ENCODE measurements at regions not wholly inside any gene's neighbourhood (a gene's known extent, or its start where the extent isn't known, plus 50 kb on each side); places are given as distances from the start of the nearest gene placed in this dataset.

DNA sequence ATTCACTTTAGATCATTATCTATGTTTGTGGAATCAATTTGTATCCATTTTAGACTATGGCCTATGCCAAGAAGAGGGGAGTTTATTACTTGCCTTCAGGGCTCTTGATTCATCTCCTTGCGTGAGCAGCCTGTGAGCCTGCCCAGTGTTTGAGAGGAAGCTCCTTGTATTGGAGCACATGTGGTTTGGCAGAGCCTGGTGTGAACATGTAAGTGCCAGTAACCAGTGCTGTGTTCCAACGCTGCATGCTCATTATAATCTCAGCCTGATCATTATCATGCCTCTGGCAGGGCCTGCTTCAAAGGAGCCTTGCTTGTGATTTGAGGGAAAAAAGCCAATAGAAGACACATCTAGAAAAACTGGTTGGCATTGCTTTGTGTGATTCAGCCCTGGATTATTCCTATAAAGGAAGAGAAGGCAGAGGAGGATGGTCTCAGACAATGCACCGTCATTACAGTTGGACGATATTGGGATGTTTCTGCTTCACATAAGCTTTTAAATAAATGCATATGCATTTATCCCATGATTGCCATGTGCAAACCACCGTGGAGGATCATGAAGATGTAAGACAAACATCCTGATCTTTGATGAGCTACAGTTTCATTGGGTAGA lies 203.4 kb upstream of the AHR start:
- Histone ChIP-seq H4K20me1 (ENCODE audit: insufficient read depth) (no peaks in the 10 kb centered on the region), H2AFZ (ENCODE audit: low read depth) (no peak overlapping the region), H3K9ac (no peak overlapping the region), H3K4me1 (ENCODE audit: low read depth, poor library complexity, severe bottlenecking) (no peaks in the 10 kb centered on the region), H3K27ac (no peak overlapping the region), H3K4me3 (IDR thresholded peaks at IDR 0.05; ENCODE audit: insufficient read depth, low read depth, low read length) (no peak overlapping the region), H3K4me2 (no peak overlapping the region), H3K27me3 (ENCODE audit: insufficient read depth, low read depth) (no peaks in the 10 kb centered on the region), H3K79me2 (ENCODE audit: insufficient read depth, low read depth) (no peaks in the 10 kb centered on the region), H3K36me3 (ENCODE audit: insufficient read depth) (no peaks in the 10 kb centered on the region)
- TF ChIP-seq, protein P1, sequence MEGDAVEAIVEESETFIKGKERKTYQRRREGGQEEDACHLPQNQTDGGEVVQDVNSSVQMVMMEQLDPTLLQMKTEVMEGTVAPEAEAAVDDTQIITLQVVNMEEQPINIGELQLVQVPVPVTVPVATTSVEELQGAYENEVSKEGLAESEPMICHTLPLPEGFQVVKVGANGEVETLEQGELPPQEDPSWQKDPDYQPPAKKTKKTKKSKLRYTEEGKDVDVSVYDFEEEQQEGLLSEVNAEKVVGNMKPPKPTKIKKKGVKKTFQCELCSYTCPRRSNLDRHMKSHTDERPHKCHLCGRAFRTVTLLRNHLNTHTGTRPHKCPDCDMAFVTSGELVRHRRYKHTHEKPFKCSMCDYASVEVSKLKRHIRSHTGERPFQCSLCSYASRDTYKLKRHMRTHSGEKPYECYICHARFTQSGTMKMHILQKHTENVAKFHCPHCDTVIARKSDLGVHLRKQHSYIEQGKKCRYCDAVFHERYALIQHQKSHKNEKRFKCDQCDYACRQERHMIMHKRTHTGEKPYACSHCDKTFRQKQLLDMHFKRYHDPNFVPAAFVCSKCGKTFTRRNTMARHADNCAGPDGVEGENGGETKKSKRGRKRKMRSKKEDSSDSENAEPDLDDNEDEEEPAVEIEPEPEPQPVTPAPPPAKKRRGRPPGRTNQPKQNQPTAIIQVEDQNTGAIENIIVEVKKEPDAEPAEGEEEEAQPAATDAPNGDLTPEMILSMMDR (conservative IDR thresholded peaks at IDR 0.05; ENCODE audit: low read depth, low read length) = no peak

DNA sequence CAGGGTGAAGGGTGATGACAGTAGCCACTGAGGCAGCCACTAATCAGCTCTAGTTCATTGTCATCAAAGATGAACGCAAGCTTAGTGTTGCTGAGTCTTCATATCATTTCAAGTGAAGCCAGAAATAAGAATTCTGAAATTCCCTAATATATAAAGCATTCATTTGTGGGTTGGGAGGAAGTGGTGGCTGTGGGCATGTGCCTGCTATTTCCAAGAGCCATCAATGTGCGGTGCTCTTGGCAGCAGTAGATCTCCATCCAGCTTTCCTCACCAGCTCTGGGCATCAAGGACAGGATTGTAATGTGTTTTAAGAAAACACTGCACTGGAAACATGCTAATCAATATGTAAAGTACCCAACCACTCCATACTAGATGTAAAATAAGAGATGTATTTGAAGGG lies 202.5 kb upstream of the AHR start:
- no peaks in the 10 kb centered on the region for H3K79me2 ChIP-seq (ENCODE audit: insufficient read depth, low read depth)
- TF ChIP-seq, protein P1 (conservative IDR thresholded peaks at IDR 0.05; ENCODE audit: low read depth, low read length) = no peak
- H3K4me3 ChIP-seq (IDR thresholded peaks at IDR 0.05; ENCODE audit: insufficient read depth, low read depth, low read length) = no peak overlapping the region
- no peaks in the 10 kb centered on the region for H3K4me1 ChIP-seq (ENCODE audit: low read depth, poor library complexity, severe bottlenecking)
- no peak overlapping the region for H3K9ac ChIP-seq
- H3K36me3 ChIP-seq (ENCODE audit: insufficient read depth) = no peaks in the 10 kb centered on the region
- no peak overlapping the region for H3K27ac ChIP-seq
- no peaks in the 10 kb centered on the region for H4K20me1 ChIP-seq (ENCODE audit: insufficient read depth)
- H3K27me3 ChIP-seq (ENCODE audit: insufficient read depth, low read depth) = no peaks in the 10 kb centered on the region
- H2AFZ ChIP-seq (ENCODE audit: low read depth) = no peak overlapping the region
- H3K4me2 ChIP-seq = no peak overlapping the region

DNA sequence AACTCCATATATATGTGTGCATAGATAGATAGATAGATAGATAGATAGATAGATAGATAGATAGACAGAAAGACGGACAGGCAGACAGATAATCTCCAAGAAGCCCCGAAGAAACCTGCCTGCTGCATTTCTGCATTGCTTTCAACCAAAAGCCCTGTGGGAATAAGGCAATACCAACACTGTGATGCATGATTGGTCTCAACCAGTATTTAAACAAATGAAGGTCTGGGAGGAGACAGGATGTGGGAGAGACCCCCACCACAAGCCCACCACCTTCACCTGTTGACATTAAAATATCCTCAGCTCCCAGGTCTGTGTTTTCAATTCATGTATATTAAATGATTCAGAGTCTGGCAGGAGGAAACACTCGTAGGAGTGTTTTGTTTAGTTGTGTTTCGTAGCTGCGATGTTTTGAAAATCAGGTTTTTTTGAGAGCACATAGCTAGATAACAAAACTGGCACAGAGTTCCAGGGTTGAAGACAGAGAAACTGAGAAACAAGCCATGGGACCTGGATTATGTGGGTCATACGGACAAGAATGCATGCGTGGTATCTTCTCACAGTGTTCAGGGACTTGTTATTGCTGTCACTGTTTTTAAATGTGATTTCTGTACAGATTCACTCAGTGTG lies 200.7 kb upstream of the AHR start:
- no peak overlapping the region for H3K27ac ChIP-seq
- no peaks in the 10 kb centered on the region for H3K4me1 ChIP-seq (ENCODE audit: low read depth, poor library complexity, severe bottlenecking)
- no peak overlapping the region for H3K4me3 ChIP-seq (IDR thresholded peaks at IDR 0.05; ENCODE audit: insufficient read depth, low read depth, low read length)
- no peaks in the 10 kb centered on the region for H3K27me3 ChIP-seq (ENCODE audit: insufficient read depth, low read depth)
- no peak overlapping the region for H2AFZ ChIP-seq (ENCODE audit: low read depth)
- H3K79me2 ChIP-seq (ENCODE audit: insufficient read depth, low read depth) = no peaks in the 10 kb centered on the region
- no peaks in the 10 kb centered on the region for H4K20me1 ChIP-seq (ENCODE audit: insufficient read depth)
- no peak overlapping the region for H3K9ac ChIP-seq
- H3K4me2 ChIP-seq = no peak overlapping the region
- H3K36me3 ChIP-seq (ENCODE audit: insufficient read depth) = no peaks in the 10 kb centered on the region
- TF ChIP-seq, protein P1 (conservative IDR thresholded peaks at IDR 0.05; ENCODE audit: low read depth, low read length) = no peak

DNA sequence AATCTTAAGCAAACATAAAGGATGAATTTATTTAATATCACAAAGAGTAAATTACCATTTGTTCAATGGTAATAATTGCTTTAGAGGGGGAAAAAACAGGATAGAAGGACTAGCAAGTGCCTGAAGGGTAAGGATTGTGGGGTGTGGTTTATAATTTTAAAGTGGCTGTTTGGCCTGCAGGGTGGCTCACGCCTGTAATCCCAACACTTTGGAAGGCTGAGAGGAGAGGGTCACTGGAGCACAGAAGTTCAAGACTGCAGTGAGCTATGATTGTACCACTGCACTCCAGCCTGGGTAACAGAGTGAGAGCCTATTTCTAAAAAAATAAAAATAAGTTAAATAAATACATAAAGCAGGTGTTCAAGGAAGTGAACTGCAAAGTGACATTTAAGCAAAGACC lies 199.9 kb upstream of the AHR start:
- Histone ChIP-seq H3K79me2 (ENCODE audit: insufficient read depth, low read depth) (no peaks in the 10 kb centered on the region), H3K36me3 (ENCODE audit: insufficient read depth) (no peaks in the 10 kb centered on the region), H3K4me3 (IDR thresholded peaks at IDR 0.05; ENCODE audit: insufficient read depth, low read depth, low read length) (no peak overlapping the region), H2AFZ (ENCODE audit: low read depth) (no peak overlapping the region), H3K4me2 (no peak overlapping the region), H3K9ac (no peak overlapping the region), H3K27me3 (ENCODE audit: insufficient read depth, low read depth) (no peaks in the 10 kb centered on the region), H3K27ac (no peak overlapping the region), H3K4me1 (ENCODE audit: low read depth, poor library complexity, severe bottlenecking) (no peaks in the 10 kb centered on the region), H4K20me1 (ENCODE audit: insufficient read depth) (no peaks in the 10 kb centered on the region)
- TF ChIP-seq, protein P1 (conservative IDR thresholded peaks at IDR 0.05; ENCODE audit: low read depth, low read length) = no peak
